H1 (cell line): ENCODE measurements at regions not wholly inside any gene's neighbourhood (a gene's known extent, or its start where the extent isn't known, plus 50 kb on each side); places are given as distances from the start of the nearest gene placed in this dataset.

Experiments
- CTCF ChIA-PET: fragments of 300-600 bp; sonication (Branson Sonifier 250); formaldehyde crosslinking; loops from one replicate; lab custom pipeline; 2021; ENCODE audit not compliant: partially characterized antibody; lab: Charles Lee
- POLR2A ChIA-PET: fragments of 300-600 bp; sonication (Branson Sonifier 250); formaldehyde crosslinking; loops from one replicate; lab custom pipeline; 2021; ENCODE audit warnings: inconsistent platforms; ENCODE audit not compliant: partially characterized antibody; lab: Charles Lee
- DNase-seq, 2 experiments: peaks; one replicate each; pipeline versions ENCODE4 v3.0.0 to v3.0.0-alpha.2; 2010 to 2022; ENCODE audit warnings: low spot score in 2 of 2, low read depth in 1 of 2, mixed read lengths in 1 of 2
- FAIRE-seq: peaks from 2 replicates; lab custom pipeline; 2011; peaks lifted over from hg19 to GRCh38; lab: Jason Lieb, UNC
- H2AFZ ChIP-seq: 2 replicates; pipeline ENCODE4 v1.8.1; 2012; ENCODE audit warnings: low read length, inconsistent platforms
- H2AK5ac ChIP-seq: 2 replicates; pipeline ENCODE4 v1.6.1; 2013; ENCODE audit warnings: low read depth, low read length
- H2BK120ac ChIP-seq: replicated peaks from 2 replicates; pipeline ENCODE3; 2013; ENCODE audit warnings: low read depth, low read length, inconsistent platforms
- H2BK12ac ChIP-seq: 2 replicates; pipeline ENCODE4 v1.6.1; 2013; ENCODE audit warnings: low read depth, low read length
- H2BK15ac ChIP-seq: 2 replicates; pipeline ENCODE4 v1.6.1; 2013; ENCODE audit warnings: low read length
- H2BK20ac ChIP-seq: 2 replicates; pipeline ENCODE4 v1.6.1; 2013; ENCODE audit warnings: low read length
- H2BK5ac ChIP-seq: 2 replicates; pipeline ENCODE4 v1.6.1; 2013; ENCODE audit warnings: low read depth, low read length
- H3K14ac ChIP-seq: 2 replicates; pipeline ENCODE4 v1.6.1; 2013; ENCODE audit warnings: inconsistent platforms; ENCODE audit not compliant: insufficient read length
- H3K18ac ChIP-seq: 2 replicates; pipeline ENCODE4 v1.6.1; 2013; ENCODE audit warnings: low read length; ENCODE audit errors: extremely low read depth
- H3K23ac ChIP-seq: 2 replicates; pipeline ENCODE4 v1.6.1; 2013; ENCODE audit warnings: inconsistent platforms; ENCODE audit not compliant: insufficient read length
- H3K23me2 ChIP-seq: 2 replicates; pipeline ENCODE4 v1.6.1; 2013; ENCODE audit warnings: low read depth, low read length
- H3K27ac ChIP-seq: 2 replicates; pipeline ENCODE4 v1.6.1; 2011; ENCODE audit warnings: low read depth, low read length, inconsistent platforms
- H3K27me3 ChIP-seq, 4 experiments: replicated peaks in 1 of 4; 1 replicate in 1 of 4; 2 replicates in 3 of 4; pipeline versions ENCODE4 v1.6.1 to v1.8.1; 2011 to 2013; ENCODE audit warnings: low read length in 3 of 4, mild to moderate bottlenecking in 3 of 4, inconsistent platforms in 2 of 4, mixed read lengths in 2 of 4, moderate library complexity in 1 of 4; ENCODE audit not compliant: control insufficient read depth in 3 of 4, insufficient read depth in 3 of 4; ENCODE audit errors: extremely low read depth in 1 of 4
- H3K36me3 ChIP-seq, 4 experiments: 2 replicates each; pipeline versions ENCODE4 v1.6.1 to v1.8.1; 2011 to 2013; ENCODE audit warnings: mild to moderate bottlenecking in 4 of 4, low read length in 3 of 4, moderate library complexity in 2 of 4, control low read depth in 1 of 4, inconsistent platforms in 1 of 4; ENCODE audit not compliant: insufficient read depth in 4 of 4, control insufficient read depth in 2 of 4
- H3K4ac ChIP-seq: replicated peaks from 2 replicates; pipeline ENCODE3; 2013; ENCODE audit warnings: low read length, low read depth, mixed read lengths, inconsistent platforms; ENCODE audit not compliant: insufficient read length
- H3K4me1 ChIP-seq, 4 experiments: replicated peaks in 1 of 4; 1 replicate in 1 of 4; 2 replicates in 3 of 4; pipeline versions ENCODE4 v1.6.1 to v1.8.1; 2011 to 2013; ENCODE audit warnings: low read length in 3 of 4, inconsistent platforms in 2 of 4, mixed read lengths in 1 of 4; ENCODE audit not compliant: insufficient read depth in 4 of 4, control insufficient read depth in 3 of 4
- H3K4me2 ChIP-seq, 2 experiments: 2 replicates each; pipeline versions ENCODE4 v1.6.1 to v1.8.1; 2011 to 2013; ENCODE audit warnings: low read depth in 2 of 2, low read length in 2 of 2, control low read depth in 1 of 2, inconsistent platforms in 1 of 2, mild to moderate bottlenecking in 1 of 2; ENCODE audit not compliant: insufficient read depth in 1 of 2
- H3K4me3 ChIP-seq, 4 experiments: fragments of 200-600, 300-600 bp in 1 of 4; sonication (generic), shearing (Covaris generic), sonication (Bioruptor Twin) in 1 of 4; 2 replicates each; pipeline versions ENCODE4 v1.5.1 to v1.8.1; 2011 to 2016; ENCODE audit warnings: low read length in 4 of 4, low read depth in 3 of 4, control low read depth in 2 of 4, inconsistent platforms in 2 of 4, mild to moderate bottlenecking in 2 of 4, mixed read lengths in 1 of 4, moderate library complexity in 1 of 4; ENCODE audit not compliant: insufficient read depth in 2 of 4; ENCODE audit errors: extremely low read depth in 1 of 4
- H3K56ac ChIP-seq: replicated peaks from 2 replicates; pipeline ENCODE3; 2013; ENCODE audit warnings: low read depth, mild to moderate bottlenecking, mixed read lengths, low read length, inconsistent platforms; ENCODE audit not compliant: insufficient read length
- H3K79me1 ChIP-seq: 2 replicates; pipeline ENCODE4 v1.6.1; 2013; ENCODE audit warnings: low read depth, low read length, control low read depth
- H3K79me2 ChIP-seq, 2 experiments: 2 replicates each; pipeline versions ENCODE4 v1.6.1 to v1.8.1; 2012 to 2013; ENCODE audit warnings: low read length in 2 of 2, mild to moderate bottlenecking in 2 of 2, inconsistent platforms in 1 of 2; ENCODE audit not compliant: insufficient read depth in 2 of 2, control insufficient read depth in 1 of 2
- H3K9ac ChIP-seq, 4 experiments: replicated peaks in 1 of 4; 1 replicate in 1 of 4; 2 replicates in 3 of 4; pipeline versions ENCODE4 v1.6.1 to v1.8.1; 2011 to 2013; ENCODE audit warnings: low read depth in 3 of 4, low read length in 3 of 4, control low read depth in 2 of 4, mild to moderate bottlenecking in 2 of 4, moderate library complexity in 2 of 4, inconsistent platforms in 1 of 4; ENCODE audit errors: extremely low read depth in 1 of 4
- H3K9me3 ChIP-seq, 2 experiments: 2 replicates each; pipeline versions ENCODE4 v1.6.1 to v1.8.1; 2012 to 2013; ENCODE audit warnings: mild to moderate bottlenecking in 2 of 2, moderate library complexity in 2 of 2, control low read depth in 1 of 2, inconsistent platforms in 1 of 2, low read depth in 1 of 2, low read length in 1 of 2, mixed read lengths in 1 of 2; ENCODE audit not compliant: insufficient read depth in 2 of 2
- H4K20me1 ChIP-seq, 2 experiments: replicated peaks in 1 of 2; 2 replicates each; pipeline versions ENCODE3 to v1.8.1; 2011 to 2013; ENCODE audit warnings: inconsistent platforms in 2 of 2, low read length in 2 of 2, mild to moderate bottlenecking in 1 of 2; ENCODE audit not compliant: insufficient read depth in 2 of 2, control insufficient read depth in 1 of 2
- H4K5ac ChIP-seq: 2 replicates; pipeline ENCODE4 v1.6.1; 2013; ENCODE audit warnings: low read length, low read depth, mixed read lengths, inconsistent platforms; ENCODE audit not compliant: insufficient read length
- H4K8ac ChIP-seq: 2 replicates; pipeline ENCODE4 v1.8.0; 2013; ENCODE audit warnings: mild to moderate bottlenecking, moderate library complexity, low read length, inconsistent platforms; ENCODE audit not compliant: insufficient read depth; ENCODE audit errors: extremely low read depth
- H4K91ac ChIP-seq: replicated peaks from 2 replicates; pipeline ENCODE3; 2013; ENCODE audit warnings: low read length, mixed read lengths, inconsistent platforms; ENCODE audit not compliant: insufficient read length
- CEBPB ChIP-seq: IDR thresholded peaks from 2 replicates; pipeline ENCODE4 v1.6.1; 2012; ENCODE audit warnings: low read depth, low read length
- E2F6 ChIP-seq: IDR thresholded peaks from 2 replicates; pipeline ENCODE4 v1.6.1; 2012; ENCODE audit warnings: inconsistent platforms
- FOSL1 ChIP-seq: IDR thresholded peaks from 2 replicates; pipeline ENCODE4 v1.6.1; 2011; ENCODE audit warnings: mild to moderate bottlenecking, low read depth, low read length, moderate library complexity; ENCODE audit not compliant: insufficient read depth
- HDAC6 ChIP-seq: IDR thresholded peaks from one replicate; pipeline ENCODE4 v1.7.1; 2012; ENCODE audit warnings: low read depth, mild to moderate bottlenecking, inconsistent platforms, low read length, moderate library complexity
- MAFK ChIP-seq: IDR thresholded peaks from 2 replicates; pipeline ENCODE4 v1.6.1; 2012; ENCODE audit warnings: low read depth, mild to moderate bottlenecking, improper control_type of control experiment, low read length
- RAD21 ChIP-seq, 2 experiments: IDR thresholded peaks in 1 of 2; conservative IDR thresholded peaks in 1 of 2; 2 replicates each; pipeline ENCODE4 v1.6.1; 2011; ENCODE audit warnings: low read depth in 2 of 2, low read length in 2 of 2, improper control_type of control experiment in 1 of 2, inconsistent platforms in 1 of 2, mild to moderate bottlenecking in 1 of 2, moderate library complexity in 1 of 2
- RFX5 ChIP-seq: IDR thresholded peaks from 2 replicates; pipeline ENCODE4 v1.6.1; 2011; ENCODE audit warnings: low read depth, low read length, improper control_type of control experiment, borderline replicate concordance
- SIX5 ChIP-seq: IDR thresholded peaks from 2 replicates; pipeline ENCODE4 v1.6.1; 2011; ENCODE audit warnings: mild to moderate bottlenecking, low read depth, low read length
- SP1 ChIP-seq: IDR thresholded peaks from 2 replicates; pipeline ENCODE4 v1.6.1; 2011; ENCODE audit warnings: low read depth, low read length
- TBP ChIP-seq: IDR thresholded peaks from 2 replicates; pipeline ENCODE4 v1.6.1; 2011; ENCODE audit warnings: low read depth, low read length, improper control_type of control experiment
- USF2 ChIP-seq: IDR thresholded peaks from 2 replicates; pipeline ENCODE4 v1.6.1; 2011; ENCODE audit warnings: low read length, improper control_type of control experiment
- YY1 ChIP-seq: IDR thresholded peaks from 2 replicates; pipeline ENCODE4 v1.6.1; 2011; ENCODE audit warnings: low read depth, mild to moderate bottlenecking, low read length
- WGBS, 2 experiments: shearing (Covaris generic) in 1 of 2; methylation state at CpG; one replicate each; pipeline versions ENCODE4 v1.1.6 to v1.1.7; 2013 to 2015; ENCODE audit warnings: low lambda C conversion rate in 2 of 2, mixed read lengths in 2 of 2, inconsistent platforms in 1 of 2, low coverage in 1 of 2, missing lambda C conversion rate in 1 of 2; ENCODE audit not compliant: insufficient replicate concordance in 2 of 2, insufficient coverage in 1 of 2, insufficient read length in 1 of 2; ENCODE audit errors: extremely low coverage in 1 of 2, missing lambda C conversion rate in 1 of 2; 5-methylcytosine and 5-hydroxymethylcytosine counted together

GRCh38 chr9:13841746-13842462 is 472.0 kb downstream of the NFIB start:
- Histone ChIP-seq H3K79me1 (no peaks in the 10 kb centered on the region), H4K20me1 (no peaks in the 10 kb centered on the region), H3K23ac (no peak overlapping the region), H3K79me2 (no peaks in the 10 kb centered on the region), H3K23me2 (no peaks in the 10 kb centered on the region), H4K8ac (no peak overlapping the region), H3K4me3 (no peak overlapping the region), H3K56ac (no peak overlapping the region), H3K4me2 (no peak overlapping the region), H2AFZ (peak overlapping the region; percentile 80; the same call in 1 of the 2 replicates), H3K36me3 (no peaks in the 10 kb centered on the region), H2BK120ac (no peak overlapping the region), H3K4me1 (no peaks in the 10 kb centered on the region), H3K9me3 (no peaks in the 10 kb centered on the region), H2BK5ac (no peak overlapping the region), H3K27me3 (no peaks in the 10 kb centered on the region), H3K4ac (no peak overlapping the region), H2BK15ac (0 out of 2 replicates have a peak overlapping the region, but pooled peaks have one; percentile 76), H2BK12ac (no peak overlapping the region), H4K91ac (no peak overlapping the region), H3K27ac (no peak overlapping the region), H2AK5ac (no peak overlapping the region), H2BK20ac (no peak overlapping the region), H3K14ac (no peak overlapping the region), H3K9ac (no peak overlapping the region), H3K18ac (no peak overlapping the region), H4K5ac (no peak overlapping the region)
- no peak for FAIRE-seq
- WGBS, 2 experiments, result 77% methylated on average over 7 of the region's 7 CpGs; no CpG with 5 or more reads in 1 of the 2 experiments
- ChIA-PET POLR2A (no interaction called here), CTCF (interaction anchor here (0.7 kb wide), 1 partner anchor 556 kb away, joined by 3 read pairs; no protein-coding TSS in a partner anchor)
- no peak for DNase-seq
- TF ChIP-seq RFX5 (no peak), SP1 (no peak), TBP (no peak), SIX5 (no peak), YY1 (no peak), HDAC6 (no peak), FOSL1 (no peak), CEBPB (no peak), E2F6 (no peak), RAD21 (IDR thresholded peaks at IDR 0.05 in 1 of 2, conservative IDR thresholded peaks at IDR 0.05 in 1 of 2; ENCODE audit: low read depth in 2 of 2, low read length in 2 of 2) (no peak), USF2 (no peak), MAFK (no peak)
